Body of pancreas (tissue), 4 donors: ENCODE measurements at regions not wholly inside any gene's neighbourhood (a gene's known extent, or its start where the extent isn't known, plus 50 kb on each side); places are given as distances from the start of the nearest gene placed in this dataset.

ENCODE experiments used
- POLR2A ChIP-seq, 3 donors: fragments of 450-650 bp; IDR thresholded peaks; one replicate each; pipeline ENCODE4 v1.6.1; 2016; ENCODE audit warnings: antibody characterized with exemption in 3 of 3, mild to moderate bottlenecking in 2 of 3
- TF ChIP-seq, protein P1 (sequence below), 7 experiments: fragments of 450-650 bp in 4 of 7; fragments of 200-600 bp in 3 of 7; sonication (generic) in 3 of 7; IDR thresholded peaks; one replicate each; pipeline ENCODE4 v1.5.1; 2016 to 2019; ENCODE audit warnings: antibody characterized with exemption in 7 of 7

DNA sequence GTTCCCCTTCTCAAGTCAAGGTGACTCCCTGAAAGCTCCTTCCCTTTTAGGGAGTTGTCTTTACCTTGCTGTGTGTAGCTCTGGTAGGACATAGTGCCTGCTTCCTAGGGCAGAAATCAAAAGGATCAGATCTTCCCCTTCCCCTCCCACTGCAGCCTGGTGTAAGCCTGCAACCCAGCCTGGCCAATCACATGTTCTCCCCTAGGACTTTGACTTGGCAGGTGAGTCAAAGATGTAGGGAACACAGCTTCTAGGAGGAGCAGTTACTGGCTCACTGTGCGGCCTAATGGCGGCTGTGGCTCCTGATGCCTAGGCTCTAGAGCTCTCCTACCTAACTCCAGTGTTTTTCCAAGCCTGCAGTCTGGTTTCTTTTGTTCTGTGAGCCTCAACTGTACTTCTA is 103.9 kb downstream of the AASDH start:
- TF ChIP-seq, protein P1, sequence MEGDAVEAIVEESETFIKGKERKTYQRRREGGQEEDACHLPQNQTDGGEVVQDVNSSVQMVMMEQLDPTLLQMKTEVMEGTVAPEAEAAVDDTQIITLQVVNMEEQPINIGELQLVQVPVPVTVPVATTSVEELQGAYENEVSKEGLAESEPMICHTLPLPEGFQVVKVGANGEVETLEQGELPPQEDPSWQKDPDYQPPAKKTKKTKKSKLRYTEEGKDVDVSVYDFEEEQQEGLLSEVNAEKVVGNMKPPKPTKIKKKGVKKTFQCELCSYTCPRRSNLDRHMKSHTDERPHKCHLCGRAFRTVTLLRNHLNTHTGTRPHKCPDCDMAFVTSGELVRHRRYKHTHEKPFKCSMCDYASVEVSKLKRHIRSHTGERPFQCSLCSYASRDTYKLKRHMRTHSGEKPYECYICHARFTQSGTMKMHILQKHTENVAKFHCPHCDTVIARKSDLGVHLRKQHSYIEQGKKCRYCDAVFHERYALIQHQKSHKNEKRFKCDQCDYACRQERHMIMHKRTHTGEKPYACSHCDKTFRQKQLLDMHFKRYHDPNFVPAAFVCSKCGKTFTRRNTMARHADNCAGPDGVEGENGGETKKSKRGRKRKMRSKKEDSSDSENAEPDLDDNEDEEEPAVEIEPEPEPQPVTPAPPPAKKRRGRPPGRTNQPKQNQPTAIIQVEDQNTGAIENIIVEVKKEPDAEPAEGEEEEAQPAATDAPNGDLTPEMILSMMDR (IDR thresholded peaks at IDR 0.05) = no peak
- no peak for TF ChIP-seq POLR2A (IDR thresholded peaks at IDR 0.05)
